ENCODE measurements at regions not wholly inside any gene's neighbourhood (a gene's known extent, or its start where the extent isn't known, plus 50 kb on each side); places are given as distances from the start of the nearest gene placed in this dataset.

DNA sequence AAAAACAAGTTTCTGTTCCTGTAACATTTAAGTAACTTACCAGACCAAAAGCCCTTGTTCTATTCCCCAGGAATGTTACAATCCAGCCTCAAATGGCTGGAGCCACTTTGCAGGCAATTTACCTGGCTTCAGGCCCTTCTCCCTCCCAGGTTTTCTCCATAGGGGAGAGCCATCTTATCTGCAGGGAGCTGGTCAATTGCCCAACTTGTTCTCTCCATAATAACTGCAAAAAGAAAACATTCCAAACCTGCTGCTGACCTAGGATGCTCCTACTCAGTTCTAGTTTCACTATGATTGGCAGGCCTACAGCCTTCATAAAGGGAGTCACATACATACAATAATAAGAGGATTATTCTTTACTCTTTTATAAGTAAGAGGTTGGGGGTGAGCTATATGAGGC, 670.7 kb downstream of the PCDH7 start:
- TF ChIP-seq RNF2 (IDR thresholded peaks at IDR 0.05; ENCODE audit: borderline replicate concordance, low read depth) = no peak
- TF ChIP-seq, protein P1, sequence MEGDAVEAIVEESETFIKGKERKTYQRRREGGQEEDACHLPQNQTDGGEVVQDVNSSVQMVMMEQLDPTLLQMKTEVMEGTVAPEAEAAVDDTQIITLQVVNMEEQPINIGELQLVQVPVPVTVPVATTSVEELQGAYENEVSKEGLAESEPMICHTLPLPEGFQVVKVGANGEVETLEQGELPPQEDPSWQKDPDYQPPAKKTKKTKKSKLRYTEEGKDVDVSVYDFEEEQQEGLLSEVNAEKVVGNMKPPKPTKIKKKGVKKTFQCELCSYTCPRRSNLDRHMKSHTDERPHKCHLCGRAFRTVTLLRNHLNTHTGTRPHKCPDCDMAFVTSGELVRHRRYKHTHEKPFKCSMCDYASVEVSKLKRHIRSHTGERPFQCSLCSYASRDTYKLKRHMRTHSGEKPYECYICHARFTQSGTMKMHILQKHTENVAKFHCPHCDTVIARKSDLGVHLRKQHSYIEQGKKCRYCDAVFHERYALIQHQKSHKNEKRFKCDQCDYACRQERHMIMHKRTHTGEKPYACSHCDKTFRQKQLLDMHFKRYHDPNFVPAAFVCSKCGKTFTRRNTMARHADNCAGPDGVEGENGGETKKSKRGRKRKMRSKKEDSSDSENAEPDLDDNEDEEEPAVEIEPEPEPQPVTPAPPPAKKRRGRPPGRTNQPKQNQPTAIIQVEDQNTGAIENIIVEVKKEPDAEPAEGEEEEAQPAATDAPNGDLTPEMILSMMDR (IDR thresholded peaks at IDR 0.05) = no peak
- TF ChIP-seq, protein P2, sequence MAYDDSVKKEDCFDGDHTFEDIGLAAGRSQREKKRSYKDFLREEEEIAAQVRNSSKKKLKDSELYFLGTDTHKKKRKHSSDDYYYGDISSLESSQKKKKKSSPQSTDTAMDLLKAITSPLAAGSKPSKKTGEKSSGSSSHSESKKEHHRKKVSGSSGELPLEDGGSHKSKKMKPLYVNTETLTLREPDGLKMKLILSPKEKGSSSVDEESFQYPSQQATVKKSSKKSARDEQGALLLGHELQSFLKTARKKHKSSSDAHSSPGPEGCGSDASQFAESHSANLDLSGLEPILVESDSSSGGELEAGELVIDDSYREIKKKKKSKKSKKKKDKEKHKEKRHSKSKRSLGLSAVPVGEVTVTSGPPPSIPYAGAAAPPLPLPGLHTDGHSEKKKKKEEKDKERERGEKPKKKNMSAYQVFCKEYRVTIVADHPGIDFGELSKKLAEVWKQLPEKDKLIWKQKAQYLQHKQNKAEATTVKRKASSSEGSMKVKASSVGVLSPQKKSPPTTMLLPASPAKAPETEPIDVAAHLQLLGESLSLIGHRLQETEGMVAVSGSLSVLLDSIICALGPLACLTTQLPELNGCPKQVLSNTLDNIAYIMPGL (CRISPR knock-in tag; IDR thresholded peaks at IDR 0.05; ENCODE audit: borderline replicate concordance) = no peak
- TF ChIP-seq, protein P3, sequence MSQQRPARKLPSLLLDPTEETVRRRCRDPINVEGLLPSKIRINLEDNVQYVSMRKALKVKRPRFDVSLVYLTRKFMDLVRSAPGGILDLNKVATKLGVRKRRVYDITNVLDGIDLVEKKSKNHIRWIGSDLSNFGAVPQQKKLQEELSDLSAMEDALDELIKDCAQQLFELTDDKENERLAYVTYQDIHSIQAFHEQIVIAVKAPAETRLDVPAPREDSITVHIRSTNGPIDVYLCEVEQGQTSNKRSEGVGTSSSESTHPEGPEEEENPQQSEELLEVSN (IDR thresholded peaks at IDR 0.05; ENCODE audit: borderline replicate concordance, low read depth) = no peak
- TF ChIP-seq RFX5 (IDR thresholded peaks at IDR 0.05) = no peak
- no peak for TF ChIP-seq MAZ (IDR thresholded peaks at IDR 0.05; ENCODE audit: borderline replicate concordance, low read depth, low read length)
- no peak for TF ChIP-seq POLR2A (IDR thresholded peaks at IDR 0.05; ENCODE audit: low read length)
- no peak for TF ChIP-seq NFE2L2 (conservative IDR thresholded peaks at IDR 0.05; ENCODE audit: low read length)
- no peak for TF ChIP-seq HOXA7 (CRISPR knock-in tag; IDR thresholded peaks at IDR 0.05)
- TF ChIP-seq CHD2 (IDR thresholded peaks at IDR 0.05; ENCODE audit: low read length, partially characterized antibody) = no peak
- TF ChIP-seq, protein P4, sequence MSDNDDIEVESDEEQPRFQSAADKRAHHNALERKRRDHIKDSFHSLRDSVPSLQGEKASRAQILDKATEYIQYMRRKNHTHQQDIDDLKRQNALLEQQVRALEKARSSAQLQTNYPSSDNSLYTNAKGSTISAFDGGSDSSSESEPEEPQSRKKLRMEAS (IDR thresholded peaks at IDR 0.05) = no peak
- TF ChIP-seq TP53 (CRISPR knock-in tag; IDR thresholded peaks at IDR 0.05) = no peak
- TF ChIP-seq MAFK (IDR thresholded peaks at IDR 0.05; ENCODE audit: partially characterized antibody) = no peak
- TF ChIP-seq ZFP36 (IDR thresholded peaks at IDR 0.05; ENCODE audit: borderline replicate concordance, partially characterized antibody) = no peak
